ENCODE measurements at regions not wholly inside any gene's neighbourhood (a gene's known extent, or its start where the extent isn't known, plus 50 kb on each side); places are given as distances from the start of the nearest gene placed in this dataset.
A peak's percentile ranks its signal among the peaks of the same experiment; 100 is the strongest.
"Not testable (repeated sequence)": the region's sequence is repeated elsewhere in the genome, so short reads cannot be mapped to it uniquely, and the experiment has no call there.

- H3K4me3 Mint-ChIP-seq (ENCODE audit: unreplicated experiment); H3K4me1 Mint-ChIP-seq (ENCODE audit: unreplicated experiment); H3K27ac Mint-ChIP-seq (ENCODE audit: unreplicated experiment); DNase-seq (ENCODE audit: low spot score): not testable (repeated sequence)
- Mint-ChIP-seq H3K27me3 (ENCODE audit: unreplicated experiment) (peaks cover 35% of the 10 kb centered on the region), H3K9me3 (ENCODE audit: unreplicated experiment) (peaks cover 88% of the 10 kb centered on the region), H3K36me3 (ENCODE audit: low read depth, unreplicated experiment) (peaks cover 35% of the 10 kb centered on the region)
Observed at GRCh38 chr22:11037314-11037713, 4490.7 kb upstream of the OR11H1 start.

DNA sequence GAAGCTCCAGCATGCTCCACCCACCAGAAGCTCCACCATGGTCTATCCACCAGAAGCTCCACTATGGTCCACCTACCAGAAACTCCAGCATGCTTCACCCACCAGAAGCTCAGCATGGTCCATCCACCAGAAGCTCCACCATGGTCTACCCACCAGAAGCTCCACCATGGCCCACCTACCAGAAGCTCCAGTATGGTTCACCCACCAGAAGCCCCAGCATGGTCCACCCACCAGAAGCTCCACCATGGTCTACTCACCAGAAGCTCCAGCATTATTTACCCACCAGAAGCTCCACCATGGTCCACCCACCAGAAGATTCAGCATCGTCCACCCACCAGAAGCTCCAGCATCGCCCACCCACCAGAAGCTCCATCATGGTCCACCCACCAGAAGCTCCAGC, 4490.2 kb upstream of the OR11H1 start:
- H3K4me1 Mint-ChIP-seq (ENCODE audit: unreplicated experiment); DNase-seq (ENCODE audit: low spot score); H3K27ac Mint-ChIP-seq (ENCODE audit: unreplicated experiment): not testable (repeated sequence)
- Mint-ChIP-seq H3K9me3 (ENCODE audit: unreplicated experiment) (peaks cover 88% of the 10 kb centered on the region), H3K36me3 (ENCODE audit: low read depth, unreplicated experiment) (peaks cover 35% of the 10 kb centered on the region), H3K27me3 (ENCODE audit: unreplicated experiment) (peaks cover 33% of the 10 kb centered on the region), H3K4me3 (ENCODE audit: unreplicated experiment) (peak overlapping the region; percentile 35)

DNA sequence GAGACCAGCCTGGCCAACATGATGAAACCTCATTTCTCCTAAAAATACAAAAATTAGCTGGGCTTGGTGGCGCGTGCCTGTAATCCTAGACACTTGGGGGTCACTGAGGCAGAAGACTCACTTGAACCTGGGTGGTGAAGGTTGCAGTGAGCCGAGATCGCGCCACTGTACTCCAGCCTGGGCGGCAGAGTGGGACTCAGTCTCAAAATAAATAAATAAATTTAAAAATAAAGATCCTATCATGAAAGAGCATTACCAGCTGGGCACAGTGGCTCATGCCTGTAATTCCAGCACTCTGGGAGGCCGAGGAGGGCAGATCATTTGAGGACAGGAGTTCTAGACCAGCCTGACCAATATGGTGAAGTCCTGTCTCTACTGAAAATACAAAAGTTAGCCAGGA, 4489.2 kb upstream of the OR11H1 start:
- Mint-ChIP-seq H3K9me3 (ENCODE audit: unreplicated experiment) (peaks cover 88% of the 10 kb centered on the region), H3K36me3 (ENCODE audit: low read depth, unreplicated experiment) (peaks cover 31% of the 10 kb centered on the region), H3K27me3 (ENCODE audit: unreplicated experiment) (peaks cover 31% of the 10 kb centered on the region)
- not testable (repeated sequence) for H3K4me3 Mint-ChIP-seq (ENCODE audit: unreplicated experiment); H3K27ac Mint-ChIP-seq (ENCODE audit: unreplicated experiment); H3K4me1 Mint-ChIP-seq (ENCODE audit: unreplicated experiment); DNase-seq (ENCODE audit: low spot score)

DNA sequence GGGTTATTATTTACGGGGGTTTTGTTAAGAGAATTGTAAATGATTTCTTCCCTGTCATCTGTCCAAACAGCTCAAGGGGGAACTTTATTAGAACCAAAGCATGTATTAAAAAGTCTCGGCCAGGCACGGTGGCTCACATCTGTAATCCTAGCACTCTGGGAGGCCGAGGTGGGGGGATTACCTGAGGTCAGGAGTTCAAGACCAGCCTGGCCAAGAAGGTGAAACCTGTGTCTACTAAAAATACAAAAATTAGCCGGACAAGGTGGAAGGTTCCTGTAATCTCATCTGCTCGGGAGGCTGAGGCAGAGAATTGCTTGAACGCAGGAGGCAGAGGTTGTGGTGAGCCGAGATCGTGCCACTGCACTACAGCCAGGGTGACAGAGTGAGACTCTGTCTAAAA, 4486.6 kb upstream of the OR11H1 start:
- not testable (repeated sequence) for H3K27ac Mint-ChIP-seq (ENCODE audit: unreplicated experiment); H3K4me3 Mint-ChIP-seq (ENCODE audit: unreplicated experiment); DNase-seq (ENCODE audit: low spot score); H3K4me1 Mint-ChIP-seq (ENCODE audit: unreplicated experiment)
- Mint-ChIP-seq H3K27me3 (ENCODE audit: unreplicated experiment) (peaks cover 19% of the 10 kb centered on the region), H3K36me3 (ENCODE audit: low read depth, unreplicated experiment) (peaks cover 22% of the 10 kb centered on the region), H3K9me3 (ENCODE audit: unreplicated experiment) (peaks cover 65% of the 10 kb centered on the region)

GRCh38 chr22:11042116-11042515, 4485.9 kb upstream of the OR11H1 start:
- Mint-ChIP-seq H3K4me3 (ENCODE audit: unreplicated experiment) (no peak overlapping the region), H3K4me1 (ENCODE audit: unreplicated experiment) (no peaks in the 10 kb centered on the region), H3K27ac (ENCODE audit: unreplicated experiment) (no peak overlapping the region), H3K36me3 (ENCODE audit: low read depth, unreplicated experiment) (peaks cover 25% of the 10 kb centered on the region), H3K9me3 (ENCODE audit: unreplicated experiment) (peaks cover 61% of the 10 kb centered on the region), H3K27me3 (ENCODE audit: unreplicated experiment) (peaks cover 20% of the 10 kb centered on the region)
- no peak for DNase-seq (ENCODE audit: low spot score)
- TF ChIP-seq, protein P1, sequence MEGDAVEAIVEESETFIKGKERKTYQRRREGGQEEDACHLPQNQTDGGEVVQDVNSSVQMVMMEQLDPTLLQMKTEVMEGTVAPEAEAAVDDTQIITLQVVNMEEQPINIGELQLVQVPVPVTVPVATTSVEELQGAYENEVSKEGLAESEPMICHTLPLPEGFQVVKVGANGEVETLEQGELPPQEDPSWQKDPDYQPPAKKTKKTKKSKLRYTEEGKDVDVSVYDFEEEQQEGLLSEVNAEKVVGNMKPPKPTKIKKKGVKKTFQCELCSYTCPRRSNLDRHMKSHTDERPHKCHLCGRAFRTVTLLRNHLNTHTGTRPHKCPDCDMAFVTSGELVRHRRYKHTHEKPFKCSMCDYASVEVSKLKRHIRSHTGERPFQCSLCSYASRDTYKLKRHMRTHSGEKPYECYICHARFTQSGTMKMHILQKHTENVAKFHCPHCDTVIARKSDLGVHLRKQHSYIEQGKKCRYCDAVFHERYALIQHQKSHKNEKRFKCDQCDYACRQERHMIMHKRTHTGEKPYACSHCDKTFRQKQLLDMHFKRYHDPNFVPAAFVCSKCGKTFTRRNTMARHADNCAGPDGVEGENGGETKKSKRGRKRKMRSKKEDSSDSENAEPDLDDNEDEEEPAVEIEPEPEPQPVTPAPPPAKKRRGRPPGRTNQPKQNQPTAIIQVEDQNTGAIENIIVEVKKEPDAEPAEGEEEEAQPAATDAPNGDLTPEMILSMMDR (IDR thresholded peaks at IDR 0.05; ENCODE audit: unreplicated experiment), result no peak

DNA sequence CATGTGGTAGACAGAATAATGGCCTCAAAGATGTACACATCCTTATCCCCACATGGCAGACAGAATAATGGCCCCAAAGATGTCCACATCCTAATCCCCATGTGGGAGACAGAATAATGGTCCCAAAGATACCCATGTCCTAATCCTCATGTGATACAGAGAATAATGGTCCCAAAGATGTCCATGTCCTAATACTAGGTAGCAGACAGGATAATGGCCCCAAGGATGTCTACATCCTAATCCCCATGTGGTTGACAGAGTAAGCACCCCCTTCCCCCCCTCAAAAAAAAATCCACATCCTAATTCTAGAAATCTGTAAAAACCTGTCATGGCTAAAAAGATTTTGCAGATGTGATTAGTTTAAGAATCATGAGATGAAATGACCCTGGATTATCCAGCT, 4484.7 kb upstream of the OR11H1 start:
- Mint-ChIP-seq H3K27me3 (ENCODE audit: unreplicated experiment) (peaks cover 12% of the 10 kb centered on the region), H3K27ac (ENCODE audit: unreplicated experiment) (peak overlapping the region; percentile 32), H3K9me3 (ENCODE audit: unreplicated experiment) (peaks cover 52% of the 10 kb centered on the region), H3K36me3 (ENCODE audit: low read depth, unreplicated experiment) (peaks cover 19% of the 10 kb centered on the region)
- H3K4me1 Mint-ChIP-seq (ENCODE audit: unreplicated experiment); DNase-seq (ENCODE audit: low spot score); H3K4me3 Mint-ChIP-seq (ENCODE audit: unreplicated experiment): not testable (repeated sequence)

GRCh38 chr22:11048884-11049283, 4479.1 kb upstream of the OR11H1 start:
- H3K4me3 Mint-ChIP-seq (ENCODE audit: unreplicated experiment), result peak overlapping the region; percentile 3

DNA sequence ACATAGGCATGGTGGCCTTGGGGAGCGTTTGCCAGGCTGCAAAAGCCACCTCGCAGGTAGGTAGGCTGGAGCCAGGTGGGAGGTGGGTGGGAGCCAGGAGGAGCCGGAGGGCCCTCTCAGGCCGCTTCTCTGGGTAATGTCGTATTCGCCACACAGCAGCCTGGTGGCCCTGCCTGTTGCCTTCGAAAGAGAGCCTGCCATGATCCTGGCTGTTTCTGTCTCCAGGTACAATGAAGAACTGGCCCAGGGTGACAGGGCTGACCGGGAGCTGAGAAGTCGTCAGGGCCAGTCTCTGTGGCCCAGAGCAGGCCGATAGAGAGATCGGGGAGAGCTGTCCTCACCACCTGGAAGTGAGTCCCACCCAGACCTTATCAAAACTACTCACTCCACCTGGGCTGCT, 4477.8 kb upstream of the OR11H1 start:
- Mint-ChIP-seq H3K27me3 (ENCODE audit: unreplicated experiment) (peaks cover 10% of the 10 kb centered on the region), H3K36me3 (ENCODE audit: low read depth, unreplicated experiment) (peaks cover 19% of the 10 kb centered on the region), H3K9me3 (ENCODE audit: unreplicated experiment) (peaks cover 25% of the 10 kb centered on the region)
- H3K4me3 Mint-ChIP-seq (ENCODE audit: unreplicated experiment); DNase-seq (ENCODE audit: low spot score); H3K27ac Mint-ChIP-seq (ENCODE audit: unreplicated experiment); H3K4me1 Mint-ChIP-seq (ENCODE audit: unreplicated experiment): not testable (repeated sequence)

More at GRCh38 chr22:11048884-11049283, 4479.1 kb upstream of the OR11H1 start:
- not testable (repeated sequence) for H3K27me3 Mint-ChIP-seq (ENCODE audit: unreplicated experiment); H3K27ac Mint-ChIP-seq (ENCODE audit: unreplicated experiment); H3K4me1 Mint-ChIP-seq (ENCODE audit: unreplicated experiment); DNase-seq (ENCODE audit: low spot score)
- Mint-ChIP-seq H3K36me3 (ENCODE audit: low read depth, unreplicated experiment) (peaks cover 19% of the 10 kb centered on the region), H3K9me3 (ENCODE audit: unreplicated experiment) (peaks cover 21% of the 10 kb centered on the region)

GRCh38 chr22:11051401-11052112, 4476.4 kb upstream of the OR11H1 start:
- H3K9me3 Mint-ChIP-seq (ENCODE audit: unreplicated experiment), result peaks cover 37% of the 10 kb centered on the region
- not testable (repeated sequence) for H3K4me3 Mint-ChIP-seq (ENCODE audit: unreplicated experiment); H3K4me1 Mint-ChIP-seq (ENCODE audit: unreplicated experiment); DNase-seq (ENCODE audit: low spot score); H3K27ac Mint-ChIP-seq (ENCODE audit: unreplicated experiment)
- peaks cover 22% of the 10 kb centered on the region for H3K27me3 Mint-ChIP-seq (ENCODE audit: unreplicated experiment)
- H3K36me3 Mint-ChIP-seq (ENCODE audit: low read depth, unreplicated experiment), result peaks cover 26% of the 10 kb centered on the region

DNA sequence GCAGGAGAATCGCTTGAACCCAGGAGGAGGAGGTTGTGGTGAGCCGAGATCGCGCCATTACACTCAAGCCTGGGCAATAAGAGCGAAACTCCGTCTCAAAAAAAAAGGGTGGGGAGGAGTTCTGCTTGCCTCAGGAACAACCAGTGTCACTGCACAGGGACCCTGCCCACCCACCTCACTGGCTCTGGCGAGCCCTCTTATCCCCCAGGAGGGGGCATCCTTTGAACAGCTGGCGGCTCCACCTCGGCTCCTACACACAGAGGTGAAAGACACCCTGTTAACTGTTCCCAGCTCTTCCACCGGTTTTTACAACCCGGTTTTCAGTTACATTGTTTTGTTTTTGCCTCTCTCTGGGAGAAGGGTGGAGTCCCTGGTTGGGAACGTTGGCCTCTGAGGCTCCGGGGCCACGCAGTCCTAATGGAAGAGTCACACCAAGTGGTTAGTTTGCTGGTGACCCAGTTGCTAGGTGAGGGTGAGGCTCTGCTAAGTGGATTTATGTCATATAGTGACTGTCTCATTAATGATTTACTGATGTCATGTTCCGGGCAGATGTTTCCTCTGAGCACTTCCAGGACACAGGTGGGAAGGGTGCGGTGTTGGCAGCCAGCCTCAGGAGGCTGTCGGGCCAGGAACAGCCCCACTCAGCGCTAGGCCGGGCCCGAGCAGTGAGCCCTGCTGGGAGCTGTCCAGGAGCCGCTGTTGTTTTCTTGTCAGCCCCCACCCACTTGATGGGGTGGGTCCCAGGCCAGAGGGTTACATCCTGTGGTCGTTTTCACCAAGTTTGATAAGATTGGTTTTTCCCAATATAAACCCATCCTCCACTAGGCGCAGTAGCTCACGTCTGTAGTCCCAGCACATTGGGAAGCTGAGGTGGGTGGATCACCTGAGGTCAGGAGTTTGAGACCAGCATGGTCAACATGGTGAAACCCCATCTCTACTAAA, 4474.3 kb upstream of the OR11H1 start:
- Mint-ChIP-seq H3K36me3 (ENCODE audit: low read depth, unreplicated experiment) (peaks cover 25% of the 10 kb centered on the region), H3K9me3 (ENCODE audit: unreplicated experiment) (peaks cover 39% of the 10 kb centered on the region), H3K27me3 (ENCODE audit: unreplicated experiment) (peaks cover 32% of the 10 kb centered on the region)
- not testable (repeated sequence) for H3K4me3 Mint-ChIP-seq (ENCODE audit: unreplicated experiment); H3K27ac Mint-ChIP-seq (ENCODE audit: unreplicated experiment); H3K4me1 Mint-ChIP-seq (ENCODE audit: unreplicated experiment); DNase-seq (ENCODE audit: low spot score)

DNA sequence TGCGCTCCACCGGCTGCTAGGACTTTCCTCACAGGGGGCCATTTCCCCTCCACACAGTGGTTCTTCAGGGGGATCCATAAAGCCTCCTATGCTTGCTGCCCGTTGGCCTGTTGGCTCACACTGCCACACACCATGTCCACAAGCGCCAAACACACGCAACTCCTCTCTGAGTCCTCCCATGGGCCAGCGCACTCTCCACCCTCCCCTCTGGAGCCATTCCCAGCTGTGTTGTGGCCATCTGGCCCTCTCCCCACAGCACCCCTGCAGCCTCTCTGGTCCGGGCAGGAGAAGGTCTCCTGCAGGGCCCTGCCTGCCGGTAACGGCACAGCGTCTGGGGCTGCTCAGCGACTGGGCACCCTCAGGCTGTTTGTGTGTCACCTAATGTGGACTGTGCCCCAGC, 4473.3 kb upstream of the OR11H1 start:
- not testable (repeated sequence) for H3K4me1 Mint-ChIP-seq (ENCODE audit: unreplicated experiment); H3K27ac Mint-ChIP-seq (ENCODE audit: unreplicated experiment); DNase-seq (ENCODE audit: low spot score); H3K4me3 Mint-ChIP-seq (ENCODE audit: unreplicated experiment)
- Mint-ChIP-seq H3K9me3 (ENCODE audit: unreplicated experiment) (peaks cover 36% of the 10 kb centered on the region), H3K36me3 (ENCODE audit: low read depth, unreplicated experiment) (peaks cover 16% of the 10 kb centered on the region), H3K27me3 (ENCODE audit: unreplicated experiment) (peaks cover 26% of the 10 kb centered on the region)
